Loucy (cell line): ENCODE measurements at regions not wholly inside any gene's neighbourhood (a gene's known extent, or its start where the extent isn't known, plus 50 kb on each side); places are given as distances from the start of the nearest gene placed in this dataset.

Source experiments
- H2AFZ ChIP-seq: fragments of 200-600 bp; sonication (generic); 2 replicates; pipeline ENCODE4 v1.6.0; 2016; ENCODE audit warnings: antibody characterized with exemption, mild to moderate bottlenecking, low read length, moderate library complexity
- H3F3A ChIP-seq: fragments of 200-600 bp; 2 replicates; pipeline ENCODE4 v1.6.0; 2016; ENCODE audit warnings: antibody characterized with exemption, low read depth, mild to moderate bottlenecking
- H3K27me3 ChIP-seq: fragments of 200-600 bp; sonication (generic); 2 replicates; pipeline ENCODE4 v1.6.1; 2014; ENCODE audit warnings: low read length, mild to moderate bottlenecking; ENCODE audit not compliant: insufficient read depth, poor library complexity, severe bottlenecking
- H3K36me3 ChIP-seq: fragments of 200-600 bp; sonication (generic); 2 replicates; pipeline ENCODE4 v1.6.1; 2016; ENCODE audit warnings: low read length; ENCODE audit not compliant: insufficient read depth
- H3K4me1 ChIP-seq: fragments of 200-600 bp; sonication (generic); 2 replicates; pipeline ENCODE4 v1.5.1; 2014; ENCODE audit warnings: low read length, mild to moderate bottlenecking; ENCODE audit not compliant: insufficient read depth, poor library complexity, severe bottlenecking
- H3K4me2 ChIP-seq: fragments of 200-600 bp; sonication (generic); 2 replicates; pipeline ENCODE4 v1.6.0; 2014; ENCODE audit warnings: antibody characterized with exemption, low read length, low read depth, mild to moderate bottlenecking; ENCODE audit not compliant: poor library complexity, severe bottlenecking
- H3K4me3 ChIP-seq: fragments of 200-600 bp; sonication (generic); 2 replicates; pipeline ENCODE4 v1.5.1; 2014; ENCODE audit warnings: low read length, mild to moderate bottlenecking, mixed read lengths; ENCODE audit not compliant: poor library complexity, severe bottlenecking
- H3K79me2 ChIP-seq: fragments of 200-600 bp; sonication (generic); 2 replicates; pipeline ENCODE4 v1.6.1; 2014; ENCODE audit warnings: low read length; ENCODE audit not compliant: insufficient read depth
- H3K9ac ChIP-seq: fragments of 200-600 bp; sonication (generic); 2 replicates; pipeline ENCODE4 v1.6.0; 2014; ENCODE audit warnings: mild to moderate bottlenecking, low read depth, low read length, moderate library complexity; ENCODE audit not compliant: poor library complexity, severe bottlenecking
- H3K9me2 ChIP-seq: fragments of 200-600 bp; sonication (generic); replicated peaks from 2 replicates; pipeline ENCODE4 v1.6.1; 2016; ENCODE audit warnings: low read depth, low read length, mixed read lengths
- H3K9me3 ChIP-seq: fragments of 200-600 bp; sonication (generic); 2 replicates; pipeline ENCODE4 v1.6.1; 2014; ENCODE audit warnings: mild to moderate bottlenecking, antibody characterized with exemption, low read length, low read depth; ENCODE audit not compliant: insufficient read depth
- H4K20me1 ChIP-seq: fragments of 200-600 bp; sonication (generic); 2 replicates; pipeline ENCODE4 v1.6.0; 2014; ENCODE audit warnings: antibody characterized with exemption, low read length, mild to moderate bottlenecking; ENCODE audit not compliant: insufficient read depth, poor library complexity, severe bottlenecking
- EZH2phosphoT487 ChIP-seq: fragments of 200-600 bp; IDR thresholded peaks from 2 replicates; pipeline ENCODE4 v1.6.1; 2018; ENCODE audit warnings: antibody characterized with exemption, mild to moderate bottlenecking, moderate library complexity, borderline replicate concordance
- TF ChIP-seq, protein P1 (sequence below): fragments of 200-600 bp; sonication (generic); conservative IDR thresholded peaks from 2 replicates; pipeline ENCODE4 v1.5.1; 2014; ENCODE audit warnings: mild to moderate bottlenecking, antibody characterized with exemption, low read length

DNA sequence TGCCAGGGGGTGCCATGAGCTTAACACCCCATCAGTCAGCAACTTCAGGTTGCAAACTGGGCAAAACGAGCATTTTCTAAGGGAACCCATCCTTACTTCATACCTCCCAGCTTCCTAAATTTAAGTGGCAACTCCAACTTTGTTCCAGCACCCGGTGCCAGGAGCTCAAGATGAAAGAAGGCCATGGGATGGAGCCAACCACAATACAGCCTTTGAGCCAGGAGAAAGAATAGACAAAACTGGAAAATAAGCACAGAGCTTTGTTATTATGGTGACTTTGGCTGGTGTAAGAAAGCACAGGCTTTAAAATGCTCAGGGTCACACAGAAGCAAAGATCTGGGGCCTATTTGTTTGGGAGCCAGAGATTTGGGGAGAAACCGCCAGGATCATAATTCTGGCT lies 388.7 kb upstream of the MGMT start:
- no peaks in the 10 kb centered on the region for H3K9me2 ChIP-seq
- no peak for TF ChIP-seq EZH2phosphoT487
- TF ChIP-seq, protein P1, sequence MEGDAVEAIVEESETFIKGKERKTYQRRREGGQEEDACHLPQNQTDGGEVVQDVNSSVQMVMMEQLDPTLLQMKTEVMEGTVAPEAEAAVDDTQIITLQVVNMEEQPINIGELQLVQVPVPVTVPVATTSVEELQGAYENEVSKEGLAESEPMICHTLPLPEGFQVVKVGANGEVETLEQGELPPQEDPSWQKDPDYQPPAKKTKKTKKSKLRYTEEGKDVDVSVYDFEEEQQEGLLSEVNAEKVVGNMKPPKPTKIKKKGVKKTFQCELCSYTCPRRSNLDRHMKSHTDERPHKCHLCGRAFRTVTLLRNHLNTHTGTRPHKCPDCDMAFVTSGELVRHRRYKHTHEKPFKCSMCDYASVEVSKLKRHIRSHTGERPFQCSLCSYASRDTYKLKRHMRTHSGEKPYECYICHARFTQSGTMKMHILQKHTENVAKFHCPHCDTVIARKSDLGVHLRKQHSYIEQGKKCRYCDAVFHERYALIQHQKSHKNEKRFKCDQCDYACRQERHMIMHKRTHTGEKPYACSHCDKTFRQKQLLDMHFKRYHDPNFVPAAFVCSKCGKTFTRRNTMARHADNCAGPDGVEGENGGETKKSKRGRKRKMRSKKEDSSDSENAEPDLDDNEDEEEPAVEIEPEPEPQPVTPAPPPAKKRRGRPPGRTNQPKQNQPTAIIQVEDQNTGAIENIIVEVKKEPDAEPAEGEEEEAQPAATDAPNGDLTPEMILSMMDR: no peak
- no peak overlapping the region for H2AFZ ChIP-seq
- H3K27me3 ChIP-seq: no peaks in the 10 kb centered on the region
- H3K4me3 ChIP-seq: no peak overlapping the region
- no peaks in the 10 kb centered on the region for H3K4me1 ChIP-seq
- H3K4me2 ChIP-seq: no peak overlapping the region
- no peaks in the 10 kb centered on the region for H3F3A ChIP-seq
- H3K9me3 ChIP-seq: peaks cover 6% of the 10 kb centered on the region; the same call in 1 of the 2 replicates
- no peaks in the 10 kb centered on the region for H3K36me3 ChIP-seq
- H3K79me2 ChIP-seq: no peaks in the 10 kb centered on the region
- no peaks in the 10 kb centered on the region for H4K20me1 ChIP-seq
- no peak overlapping the region for H3K9ac ChIP-seq

DNA sequence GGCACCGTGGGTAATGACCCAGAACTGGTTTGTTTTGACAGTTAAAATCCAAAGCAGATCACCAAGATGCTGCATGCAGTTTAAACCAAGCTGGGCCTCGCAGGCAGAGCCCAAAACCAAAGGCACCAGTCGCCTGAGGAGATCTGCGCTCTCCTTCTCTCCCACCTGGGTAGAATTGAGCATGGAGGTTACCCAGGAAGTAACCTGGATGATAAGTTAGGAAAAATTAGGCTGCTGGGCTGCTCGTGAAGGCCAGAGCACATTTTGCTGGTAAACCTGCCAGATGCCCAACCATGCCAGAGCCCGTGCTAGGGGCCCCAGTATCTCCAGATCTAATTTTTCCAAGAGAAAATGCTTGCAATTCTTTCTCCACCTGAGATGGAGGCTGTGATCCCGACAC lies 388.3 kb upstream of the MGMT start:
- no peak for TF ChIP-seq EZH2phosphoT487
- TF ChIP-seq, protein P1: no peak

DNA sequence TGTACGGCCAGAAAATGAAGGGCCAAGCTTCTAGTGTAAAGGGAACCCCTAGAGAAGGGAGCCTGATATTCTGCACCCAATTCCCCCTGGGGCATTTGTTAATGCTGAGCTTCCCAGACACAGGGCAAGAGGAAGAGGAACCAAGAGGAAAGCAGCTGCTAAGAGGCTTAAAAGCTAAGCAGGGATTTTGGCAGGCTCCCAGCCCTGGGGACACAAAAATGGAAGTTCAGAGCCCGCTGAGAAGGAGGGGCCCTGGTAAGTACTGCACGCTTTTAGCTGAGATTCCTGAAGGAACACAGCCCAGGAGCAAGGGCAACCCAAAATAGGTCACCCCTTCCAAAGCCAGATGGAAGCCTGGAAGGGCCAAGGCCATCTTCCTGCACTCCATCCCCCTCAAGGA lies 387.3 kb upstream of the MGMT start:
- Histone ChIP-seq H2AFZ (no peak overlapping the region), H4K20me1 (no peaks in the 10 kb centered on the region), H3K9me2 (no peaks in the 10 kb centered on the region), H3K9me3 (peaks cover 6% of the 10 kb centered on the region; the same call in 1 of the 2 replicates), H3K27me3 (no peaks in the 10 kb centered on the region), H3K9ac (no peak overlapping the region), H3K4me1 (no peaks in the 10 kb centered on the region), H3K4me3 (no peak overlapping the region), H3F3A (no peaks in the 10 kb centered on the region), H3K4me2 (no peak overlapping the region), H3K79me2 (no peaks in the 10 kb centered on the region), H3K36me3 (no peaks in the 10 kb centered on the region)
- TF ChIP-seq, protein P1: no peak
- no peak for TF ChIP-seq EZH2phosphoT487

More for the DNA sequence above, 388.3 kb upstream of the MGMT start:
- H3K9me2 ChIP-seq: no peaks in the 10 kb centered on the region
- peaks cover 6% of the 10 kb centered on the region; the same call in 1 of the 2 replicates for H3K9me3 ChIP-seq
- H4K20me1 ChIP-seq: no peaks in the 10 kb centered on the region
- no peak overlapping the region for H3K4me3 ChIP-seq
- no peak overlapping the region for H2AFZ ChIP-seq
- H3K4me2 ChIP-seq: no peak overlapping the region
- no peaks in the 10 kb centered on the region for H3F3A ChIP-seq
- H3K79me2 ChIP-seq: no peaks in the 10 kb centered on the region
- H3K36me3 ChIP-seq: no peaks in the 10 kb centered on the region
- H3K4me1 ChIP-seq: no peaks in the 10 kb centered on the region
- H3K27me3 ChIP-seq: no peaks in the 10 kb centered on the region
- no peak overlapping the region for H3K9ac ChIP-seq
